PC-9 (cell line): ENCODE measurements at regions not wholly inside any gene's neighbourhood (a gene's known extent, or its start where the extent isn't known, plus 50 kb on each side); places are given as distances from the start of the nearest gene placed in this dataset.

Experiments
- BruUV-seq: library from RNA; stranded (reverse); fragments of 400-500 nt; replicated peaks from 2 replicates; lab custom pipeline; 2021; lab: Mats Ljungman, UMichigan
- CTCF ChIA-PET: fragments of 300-600 bp; sonication (Branson Sonifier 250); formaldehyde crosslinking; loops from one replicate; lab custom pipeline; 2022; ENCODE audit warnings: antibody characterized with exemption; lab: Charles Lee
- POLR2A ChIA-PET: fragments of 300-600 bp; sonication (Branson Sonifier 250); formaldehyde crosslinking; loops from one replicate; lab custom pipeline; 2022; ENCODE audit warnings: antibody characterized with exemption; ENCODE audit not compliant: unreplicated experiment; lab: Charles Lee
- DNase-seq, 2 experiments: peaks; one replicate each; pipeline versions ENCODE4 v3.0.0 to v3.0.0-alpha.2; 2015 to 2022; ENCODE audit warnings: mixed read lengths in 1 of 2
- H2AFZ ChIP-seq: fragments of 200-600 bp; sonication (generic); 2 replicates; pipeline ENCODE4 v1.8.1; 2017; ENCODE audit warnings: antibody characterized with exemption
- H3F3A ChIP-seq: fragments of 200-600 bp; sonication (generic); 2 replicates; pipeline ENCODE4 v1.8.1; 2017; ENCODE audit warnings: antibody characterized with exemption, mild to moderate bottlenecking, low read depth; ENCODE audit not compliant: insufficient read depth
- H3K27ac ChIP-seq: fragments of 200-600 bp; sonication (generic); 2 replicates; pipeline ENCODE4 v1.6.1; 2016; ENCODE audit warnings: mixed run types
- H3K27me3 ChIP-seq: fragments of 200-600 bp; sonication (generic); 2 replicates; pipeline ENCODE4 v1.6.1; 2016; ENCODE audit warnings: low read depth, mixed run types; ENCODE audit not compliant: insufficient read depth
- H3K36me3 ChIP-seq: fragments of 200-600 bp; sonication (generic); 2 replicates; pipeline ENCODE4 v1.6.1; 2016; ENCODE audit warnings: low read depth, mixed run types
- H3K4me1 ChIP-seq: fragments of 200-600 bp; sonication (generic); replicated peaks from 2 replicates; pipeline ENCODE4 v1.6.1; 2016; ENCODE audit warnings: mixed run types; ENCODE audit not compliant: insufficient read depth
- H3K4me2 ChIP-seq: fragments of 200-600 bp; sonication (generic); 2 replicates; pipeline ENCODE4 v1.6.1; 2017; ENCODE audit warnings: mixed run types
- H3K4me3 ChIP-seq: fragments of 200-600 bp; sonication (generic); 2 replicates; pipeline ENCODE4 v1.6.1; 2016; ENCODE audit warnings: mixed run types
- H3K79me2 ChIP-seq: fragments of 200-600 bp; sonication (generic); 2 replicates; pipeline ENCODE4 v1.6.1; 2017; ENCODE audit warnings: low read depth, mixed run types
- H3K9me2 ChIP-seq: fragments of 200-600 bp; sonication (generic); 2 replicates; pipeline ENCODE4 v1.8.1; 2017; ENCODE audit warnings: mild to moderate bottlenecking; ENCODE audit not compliant: insufficient read depth
- H3K9me3 ChIP-seq: fragments of 200-600 bp; sonication (generic); 2 replicates; pipeline ENCODE4 v1.8.1; 2016; ENCODE audit warnings: low read depth; ENCODE audit not compliant: insufficient read depth
- H4K20me1 ChIP-seq: fragments of 200-600 bp; sonication (generic); 2 replicates; pipeline ENCODE4 v1.8.1; 2017; ENCODE audit not compliant: insufficient read depth
- EZH2 ChIP-seq: fragments of 200-600 bp; sonication (generic); IDR thresholded peaks from 2 replicates; pipeline ENCODE4 v1.8.0; 2017; ENCODE audit warnings: antibody characterized with exemption, low read depth
- intact Hi-C: fragments of 100-400 bp; cut with micrococcal nuclease; formaldehyde crosslinking; loops from one replicate; pipeline ENCODE4 v1.10.0; 2022; ENCODE audit not compliant: unreplicated experiment
- TF ChIP-seq, protein P1 (sequence below): fragments of 200-600 bp; sonication (generic); conservative IDR thresholded peaks from 2 replicates; pipeline ENCODE4 v1.6.1; 2017; ENCODE audit warnings: mixed run types, antibody characterized with exemption, mild to moderate bottlenecking, moderate library complexity

DNA sequence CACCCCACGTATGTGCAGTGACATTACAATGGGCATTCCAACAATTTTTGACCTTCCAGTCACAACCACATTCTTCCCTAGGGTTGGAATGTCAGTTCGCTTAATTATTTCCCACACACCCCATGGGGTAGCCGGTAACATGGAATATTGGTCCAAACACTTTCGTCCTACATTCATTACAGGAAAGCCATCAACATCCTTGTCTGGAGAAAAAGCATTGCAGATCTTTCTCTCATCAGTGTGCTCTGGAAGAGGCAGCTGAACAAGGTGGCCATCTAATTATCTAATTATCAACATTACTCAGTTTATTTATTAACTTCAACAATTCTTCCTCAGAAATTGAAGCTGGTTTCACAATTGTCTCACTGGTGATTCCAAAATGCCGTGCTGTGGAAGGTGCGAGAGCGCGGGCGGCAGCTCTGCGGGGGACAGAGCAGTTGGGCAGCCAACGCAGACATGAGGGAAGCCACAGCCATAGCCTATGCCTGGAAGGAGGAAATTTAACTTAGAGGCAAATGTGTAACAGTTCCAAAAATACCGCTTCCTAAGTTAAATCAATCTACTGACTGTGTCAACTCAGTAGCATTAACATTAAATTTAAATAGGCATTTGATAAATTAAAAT is 1158.9 kb upstream of the EPHA6 start:
- Histone ChIP-seq H2AFZ (no peak overlapping the region), H4K20me1 (no peaks in the 10 kb centered on the region), H3K79me2 (no peaks in the 10 kb centered on the region), H3F3A (no peaks in the 10 kb centered on the region), H3K9me3 (no peaks in the 10 kb centered on the region), H3K4me2 (no peak overlapping the region), H3K4me1 (no peaks in the 10 kb centered on the region), H3K4me3 (no peak overlapping the region), H3K27me3 (no peaks in the 10 kb centered on the region), H3K27ac (no peak overlapping the region), H3K9me2 (no peaks in the 10 kb centered on the region), H3K36me3 (no peaks in the 10 kb centered on the region)
- BruUV-seq = no TSS peak
- TF ChIP-seq, protein P1, sequence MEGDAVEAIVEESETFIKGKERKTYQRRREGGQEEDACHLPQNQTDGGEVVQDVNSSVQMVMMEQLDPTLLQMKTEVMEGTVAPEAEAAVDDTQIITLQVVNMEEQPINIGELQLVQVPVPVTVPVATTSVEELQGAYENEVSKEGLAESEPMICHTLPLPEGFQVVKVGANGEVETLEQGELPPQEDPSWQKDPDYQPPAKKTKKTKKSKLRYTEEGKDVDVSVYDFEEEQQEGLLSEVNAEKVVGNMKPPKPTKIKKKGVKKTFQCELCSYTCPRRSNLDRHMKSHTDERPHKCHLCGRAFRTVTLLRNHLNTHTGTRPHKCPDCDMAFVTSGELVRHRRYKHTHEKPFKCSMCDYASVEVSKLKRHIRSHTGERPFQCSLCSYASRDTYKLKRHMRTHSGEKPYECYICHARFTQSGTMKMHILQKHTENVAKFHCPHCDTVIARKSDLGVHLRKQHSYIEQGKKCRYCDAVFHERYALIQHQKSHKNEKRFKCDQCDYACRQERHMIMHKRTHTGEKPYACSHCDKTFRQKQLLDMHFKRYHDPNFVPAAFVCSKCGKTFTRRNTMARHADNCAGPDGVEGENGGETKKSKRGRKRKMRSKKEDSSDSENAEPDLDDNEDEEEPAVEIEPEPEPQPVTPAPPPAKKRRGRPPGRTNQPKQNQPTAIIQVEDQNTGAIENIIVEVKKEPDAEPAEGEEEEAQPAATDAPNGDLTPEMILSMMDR = no peak
- TF ChIP-seq EZH2 = no peak
- POLR2A ChIA-PET = no interaction called here
- DNase-seq = no peak
- CTCF ChIA-PET = no interaction called here
- intact Hi-C loops = no loop called here

DNA sequence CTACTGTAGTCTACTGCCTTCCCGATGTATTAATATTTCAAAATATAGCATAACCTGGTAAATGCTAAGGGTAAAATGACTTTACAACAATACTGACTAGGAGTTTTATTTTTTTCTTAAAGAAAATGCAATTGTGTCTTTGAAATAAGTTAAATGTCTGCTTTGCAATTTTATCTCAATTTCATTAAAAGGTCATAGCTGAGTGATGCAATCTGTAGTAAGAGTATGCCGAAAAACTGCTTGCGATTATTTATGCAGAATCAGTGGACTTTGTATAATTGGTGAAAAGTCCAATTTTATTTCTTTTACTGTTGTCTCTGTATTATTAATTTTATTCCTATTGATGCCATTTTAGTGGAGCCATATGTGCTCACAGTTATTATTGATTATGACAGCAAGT is 1143.6 kb upstream of the EPHA6 start:
- no TSS peak for BruUV-seq
- no peaks in the 10 kb centered on the region; the same call in 1 of the 2 replicates for H3K9me2 ChIP-seq
- ChIA-PET POLR2A (no interaction called here), CTCF (no interaction called here)
- no peak for DNase-seq
- H3K9me3 ChIP-seq = no peaks in the 10 kb centered on the region
- no peaks in the 10 kb centered on the region for H4K20me1 ChIP-seq
- H2AFZ ChIP-seq = no peak overlapping the region
- H3F3A ChIP-seq = no peaks in the 10 kb centered on the region
- no peaks in the 10 kb centered on the region for H3K4me1 ChIP-seq
- no peak overlapping the region for H3K4me2 ChIP-seq
- no peaks in the 10 kb centered on the region for H3K27me3 ChIP-seq
- intact Hi-C loops = no loop called here
- H3K4me3 ChIP-seq = no peak overlapping the region
- TF ChIP-seq, protein P1 = no peak
- TF ChIP-seq EZH2 = no peak
- H3K79me2 ChIP-seq = no peaks in the 10 kb centered on the region
- no peaks in the 10 kb centered on the region for H3K36me3 ChIP-seq
- no peak overlapping the region for H3K27ac ChIP-seq

DNA sequence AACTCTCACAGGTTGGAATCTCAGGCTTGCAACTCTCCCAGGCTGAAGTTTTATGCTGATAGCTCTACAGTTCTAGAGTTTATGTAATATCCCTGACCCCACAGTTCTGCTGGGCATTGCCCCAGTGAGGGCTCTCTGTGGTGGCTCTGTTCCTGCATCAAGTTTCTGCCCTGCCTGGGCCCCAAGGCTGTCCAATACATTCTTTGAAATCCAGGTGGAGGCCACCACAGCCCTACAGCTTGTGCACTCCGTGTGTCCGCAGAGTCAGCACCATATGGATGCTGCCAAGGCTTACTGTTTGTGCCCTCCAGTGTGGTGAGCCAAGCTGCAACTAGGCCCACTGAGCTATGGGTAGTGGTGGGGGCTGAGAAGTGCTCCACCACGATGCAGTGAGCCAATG is 1141.2 kb upstream of the EPHA6 start:
- no peak for DNase-seq
- no peak overlapping the region for H3K4me3 ChIP-seq

More for the DNA sequence above, 1141.2 kb upstream of the EPHA6 start:
- TF ChIP-seq EZH2 = no peak
- TF ChIP-seq, protein P1 = no peak
- no peak overlapping the region for H2AFZ ChIP-seq
- H4K20me1 ChIP-seq = no peaks in the 10 kb centered on the region
- CTCF ChIA-PET = no interaction called here
- intact Hi-C loops = no loop called here
- POLR2A ChIA-PET = no interaction called here
- no peaks in the 10 kb centered on the region for H3K79me2 ChIP-seq
- H3K36me3 ChIP-seq = no peaks in the 10 kb centered on the region
- no peaks in the 10 kb centered on the region for H3K4me1 ChIP-seq
- no peaks in the 10 kb centered on the region for H3K27me3 ChIP-seq
- H3K9me3 ChIP-seq = no peaks in the 10 kb centered on the region
- H3F3A ChIP-seq = no peaks in the 10 kb centered on the region
- H3K9me2 ChIP-seq = no peaks in the 10 kb centered on the region
- no peak overlapping the region for H3K4me2 ChIP-seq
- BruUV-seq = no TSS peak
- no peak overlapping the region for H3K27ac ChIP-seq
